CD4-positive, CD25-positive, alpha-beta regulatory T cell (primary cell): ENCODE measurements at regions not wholly inside any gene's neighbourhood (a gene's known extent, or its start where the extent isn't known, plus 50 kb on each side); places are given as distances from the start of the nearest gene placed in this dataset.

Experiments
- ATAC-seq, 2 donors: fragments of 150-1000 bp; cut with Tn5 transposase; one replicate each; pipeline ENCODE4 v1.10.0; 2021; ENCODE audit warnings: low read depth in 2 of 2, moderate number of reproducible peaks in 2 of 2, moderate library complexity in 1 of 2
- DNase-seq, 3 donors: peaks; one replicate each; pipeline versions ENCODE4 v3.0.0 to v3.0.0-alpha.2; 2012 to 2022; ENCODE audit warnings: mixed read lengths in 1 of 3
- H3K27ac ChIP-seq: one replicate; pipeline ENCODE4 v1.7.0; 2013; ENCODE audit warnings: mild to moderate bottlenecking, low read length; ENCODE audit not compliant: insufficient read depth, poor library complexity, severe bottlenecking
- H3K27me3 ChIP-seq: one replicate; pipeline ENCODE4 v1.7.0; 2013; ENCODE audit warnings: low read length; ENCODE audit not compliant: control insufficient read depth, insufficient read depth
- H3K36me3 ChIP-seq: one replicate; pipeline ENCODE4 v1.7.0; 2013; ENCODE audit warnings: mild to moderate bottlenecking, low read length, moderate library complexity; ENCODE audit not compliant: control insufficient read depth, insufficient read depth
- H3K4me1 ChIP-seq: 2 replicates; pipeline ENCODE4 v1.7.0; 2013; ENCODE audit warnings: mild to moderate bottlenecking, low read length; ENCODE audit not compliant: insufficient read depth, control insufficient read depth, poor library complexity, severe bottlenecking
- H3K4me3 ChIP-seq: one replicate; pipeline ENCODE4 v1.7.0; 2013; ENCODE audit warnings: low read depth, mild to moderate bottlenecking, low read length, moderate library complexity
- H3K9me3 ChIP-seq, 2 experiments: 1 replicate in 1 of 2; 2 replicates in 1 of 2; pipeline ENCODE4 v1.7.0; 2013; ENCODE audit warnings: low read length in 2 of 2, mild to moderate bottlenecking in 1 of 2, moderate library complexity in 1 of 2; ENCODE audit not compliant: control insufficient read depth in 2 of 2
- H3K27ac Mint-ChIP-seq, 3 donors: one replicate each; pipeline ENCODE4 v1.8.0; 2020 to 2022; ENCODE audit warnings: mild to moderate bottlenecking in 3 of 3, mixed read lengths in 3 of 3, moderate library complexity in 2 of 3
- H3K27me3 Mint-ChIP-seq: one replicate; pipeline ENCODE4 v1.8.0; 2022; ENCODE audit warnings: mild to moderate bottlenecking, mixed read lengths
- H3K36me3 Mint-ChIP-seq: one replicate; pipeline ENCODE4 v1.8.0; 2020; ENCODE audit warnings: mixed read lengths
- H3K4me1 Mint-ChIP-seq, 4 donors: one replicate each; pipeline ENCODE4 v1.8.0; 2020 to 2022; ENCODE audit warnings: mixed read lengths in 4 of 4, mild to moderate bottlenecking in 1 of 4
- H3K4me3 Mint-ChIP-seq, 4 donors: one replicate each; pipeline ENCODE4 v1.8.0; 2020 to 2022; ENCODE audit warnings: mild to moderate bottlenecking in 4 of 4, mixed read lengths in 4 of 4, moderate library complexity in 3 of 4
- H3K9me3 Mint-ChIP-seq, 7 donors: one replicate each; pipeline ENCODE4 v1.8.0; 2020 to 2022; ENCODE audit warnings: mixed read lengths in 7 of 7, mild to moderate bottlenecking in 3 of 7, moderate library complexity in 2 of 7

- Histone ChIP-seq H3K4me1 (peaks cover 14% of the 10 kb centered on the region), H3K27ac (no peak overlapping the region), H3K36me3 (no peaks in the 10 kb centered on the region), H3K9me3 (no peaks in the 10 kb centered on the region), H3K27me3 (no peaks in the 10 kb centered on the region), H3K4me3 (no peak overlapping the region)
- peaks cover 9% of the 10 kb centered on the region for H3K36me3 Mint-ChIP-seq
- H3K4me1 Mint-ChIP-seq = peaks cover 7 to 40% (median 25%) of the 10 kb centered on the region in 4 donors
- H3K4me3 Mint-ChIP-seq = no peak overlapping the region
- no peak for ATAC-seq
- H3K9me3 Mint-ChIP-seq = no peaks in the 10 kb centered on the region
- no peak for DNase-seq
- H3K27me3 Mint-ChIP-seq = no peaks in the 10 kb centered on the region
- no peak overlapping the region for H3K27ac Mint-ChIP-seq
Measured at GRCh38 chr6:135109761-135110160, 55.1 kb upstream of the HBS1L start.

- no peak overlapping the region for H3K4me3 Mint-ChIP-seq
- DNase-seq (no peak), ATAC-seq (no peak)
- H3K27me3 Mint-ChIP-seq = no peaks in the 10 kb centered on the region
- H3K27ac ChIP-seq = no peak overlapping the region
- H3K9me3 Mint-ChIP-seq = no peaks in the 10 kb centered on the region
- H3K27me3 ChIP-seq = no peaks in the 10 kb centered on the region
- no peaks in the 10 kb centered on the region for H3K9me3 ChIP-seq
- H3K27ac Mint-ChIP-seq = peak overlapping the region in 1 of 3 donors; percentile 35
- peaks cover 14% of the 10 kb centered on the region for H3K4me1 ChIP-seq
- no peak overlapping the region for H3K4me3 ChIP-seq
- peaks cover 4 to 42% (median 24%) of the 10 kb centered on the region in 4 donors for H3K4me1 Mint-ChIP-seq
- H3K36me3 ChIP-seq = no peaks in the 10 kb centered on the region
- H3K36me3 Mint-ChIP-seq = peaks cover 9% of the 10 kb centered on the region
Measured at GRCh38 chr6:135108692-135109091, 54.1 kb upstream of the HBS1L start.

DNA sequence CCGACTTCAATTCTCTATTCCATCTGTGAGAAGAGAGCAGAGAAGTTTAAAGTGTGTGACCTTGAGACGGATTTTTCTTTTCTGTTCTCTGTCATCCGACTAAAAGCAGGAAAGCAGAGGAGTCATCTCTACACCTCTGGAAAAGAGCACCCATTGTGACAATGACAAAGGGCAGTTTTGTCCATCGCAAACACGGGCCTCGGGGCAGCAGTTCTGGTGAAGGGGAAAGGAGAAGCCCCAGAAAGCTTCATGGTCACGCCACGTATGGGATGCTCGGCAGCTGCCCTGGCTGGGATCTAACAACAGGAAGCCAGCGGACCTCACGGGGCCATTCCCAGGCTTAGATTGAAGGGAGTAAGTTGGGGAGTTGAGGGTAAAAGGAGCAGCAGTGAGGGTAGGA, 52.0 kb upstream of the HBS1L start:
- peaks cover 14 to 52% (median 30%) of the 10 kb centered on the region in 4 donors for H3K4me1 Mint-ChIP-seq
- Histone ChIP-seq H3K4me3 (no peak overlapping the region), H3K4me1 (peaks cover 29% of the 10 kb centered on the region), H3K36me3 (no peaks in the 10 kb centered on the region), H3K27me3 (no peaks in the 10 kb centered on the region), H3K27ac (no peak overlapping the region), H3K9me3 (no peaks in the 10 kb centered on the region)
- peak overlapping the region in 1 of 3 donors; percentile 82 for H3K27ac Mint-ChIP-seq
- no peak for DNase-seq
- no peak overlapping the region for H3K4me3 Mint-ChIP-seq
- no peaks in the 10 kb centered on the region for H3K9me3 Mint-ChIP-seq
- H3K36me3 Mint-ChIP-seq = peaks cover 5% of the 10 kb centered on the region
- ATAC-seq = no peak
- H3K27me3 Mint-ChIP-seq = no peaks in the 10 kb centered on the region

DNA sequence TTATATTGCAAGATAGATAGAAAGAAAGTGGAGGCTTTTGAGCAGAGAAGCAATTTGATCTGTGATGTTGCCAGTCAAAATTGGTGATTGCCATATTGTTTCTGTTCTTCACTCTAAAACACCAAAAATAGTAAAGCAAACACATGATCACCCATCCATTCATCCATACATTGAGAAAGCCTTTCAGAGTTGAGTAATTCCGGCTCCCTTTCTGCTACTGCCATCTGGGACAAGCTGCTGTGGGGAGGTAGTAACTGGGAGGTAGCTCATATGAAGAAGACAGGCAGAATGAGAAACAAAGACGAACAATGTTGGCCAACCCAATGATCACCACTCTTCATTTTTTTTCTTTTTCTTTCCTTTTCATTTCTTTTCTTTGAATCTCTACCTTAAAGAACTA, 51.1 kb upstream of the HBS1L start:
- H3K4me3 ChIP-seq = no peak overlapping the region
- H3K4me3 Mint-ChIP-seq = no peak overlapping the region
- ATAC-seq = no peak

DNA sequence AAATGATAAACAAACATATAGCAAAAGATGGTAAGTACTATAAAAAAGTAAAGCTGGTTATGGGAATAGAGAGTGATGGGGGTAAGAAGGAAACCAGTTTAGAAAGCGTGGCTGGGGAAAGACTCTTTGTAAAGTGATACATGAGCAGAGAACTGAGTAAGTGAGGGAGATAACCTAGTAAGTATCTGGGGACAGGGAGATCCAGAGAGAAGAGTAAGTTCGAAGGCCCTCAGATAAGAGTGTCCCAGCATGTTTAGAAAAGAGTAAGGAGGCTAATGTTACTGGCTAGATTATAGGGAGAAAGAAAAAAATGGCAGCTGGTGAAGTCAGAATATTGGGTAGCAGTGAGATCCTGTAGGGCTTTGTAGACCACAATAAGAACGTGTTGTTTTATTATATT, 50.7 kb upstream of the HBS1L start:
- Mint-ChIP-seq H3K27me3 (no peaks in the 10 kb centered on the region), H3K4me3 (no peak overlapping the region), H3K36me3 (peaks cover 5% of the 10 kb centered on the region), H3K4me1 (peaks cover 14 to 61% (median 34%) of the 10 kb centered on the region in 4 donors), H3K9me3 (no peaks in the 10 kb centered on the region), H3K27ac (peak overlapping the region in 2 of 3 donors; percentile 82 to 94)
- no peak for DNase-seq
- H3K36me3 ChIP-seq = no peaks in the 10 kb centered on the region
- ATAC-seq = no peak
- H3K27me3 ChIP-seq = no peaks in the 10 kb centered on the region
- H3K9me3 ChIP-seq = no peaks in the 10 kb centered on the region
- no peak overlapping the region for H3K27ac ChIP-seq
- H3K4me1 ChIP-seq = peaks cover 29% of the 10 kb centered on the region
- no peak overlapping the region for H3K4me3 ChIP-seq

More for the DNA sequence above, 51.1 kb upstream of the HBS1L start:
- Histone ChIP-seq H3K9me3 (no peaks in the 10 kb centered on the region), H3K4me1 (peaks cover 29% of the 10 kb centered on the region), H3K27me3 (no peaks in the 10 kb centered on the region), H3K36me3 (no peaks in the 10 kb centered on the region), H3K27ac (no peak overlapping the region)
- H3K36me3 Mint-ChIP-seq = peaks cover 5% of the 10 kb centered on the region
- peak overlapping the region in 2 of 3 donors; percentile 82 to 94 for H3K27ac Mint-ChIP-seq
- H3K4me1 Mint-ChIP-seq = peaks cover 14 to 60% (median 36%) of the 10 kb centered on the region in 4 donors
- H3K9me3 Mint-ChIP-seq = no peaks in the 10 kb centered on the region
- DNase-seq = no peak
- no peaks in the 10 kb centered on the region for H3K27me3 Mint-ChIP-seq
